ENCODE measurements at regions not wholly inside any gene's neighbourhood (a gene's known extent, or its start where the extent isn't known, plus 50 kb on each side); places are given as distances from the start of the nearest gene placed in this dataset.

DNA sequence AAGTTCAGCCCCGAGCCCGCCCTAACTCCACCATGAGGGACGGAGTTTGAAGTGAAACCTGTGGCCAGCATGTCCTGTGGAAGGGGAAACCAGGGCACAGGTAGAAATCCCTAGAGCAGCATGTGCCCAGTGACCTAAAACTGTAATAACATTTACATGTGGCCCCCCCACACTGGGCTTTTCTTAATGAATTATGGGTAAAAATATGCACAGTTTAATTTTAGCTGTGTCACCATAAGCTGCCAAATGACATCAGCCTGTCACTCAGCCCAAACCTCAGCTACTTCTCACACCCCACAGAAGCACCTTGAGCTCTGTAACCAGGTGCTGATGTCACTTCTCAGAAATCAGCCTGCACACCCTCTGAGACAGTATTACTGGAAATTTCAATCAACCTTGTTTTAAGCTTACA is 50.0 kb upstream of the SLC19A1 start:
- DNase-seq (ENCODE audit: low read depth in 1 of 2, low spot score in 1 of 2), result peak; percentile 27 to 53

DNA sequence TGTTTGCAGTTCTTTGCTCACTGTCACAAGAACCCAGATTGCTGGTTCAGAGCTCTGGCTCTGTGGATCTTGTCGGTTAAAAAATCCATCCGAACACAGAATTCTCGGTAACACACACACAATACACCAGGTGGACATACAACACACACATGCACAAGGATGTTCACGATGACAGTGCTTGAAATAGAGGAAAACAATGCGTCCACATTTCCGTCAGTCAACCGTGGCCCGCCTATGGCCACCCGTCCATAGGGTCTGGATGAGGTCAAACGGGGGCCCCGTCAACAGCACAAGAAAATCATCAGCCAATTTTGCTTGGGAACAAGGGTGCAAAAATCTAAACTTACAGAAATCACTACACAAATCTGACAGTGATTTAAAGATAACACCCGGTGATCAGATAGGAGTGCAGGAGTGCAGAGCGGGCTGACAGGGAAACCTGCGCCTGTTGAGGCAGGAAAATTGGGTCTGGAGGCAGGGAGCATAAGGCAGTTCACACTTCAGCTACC is 50.4 kb upstream of the SLC19A1 start:
- DNase-seq (ENCODE audit: low read depth in 1 of 2, low spot score in 1 of 2), result no peak

DNA sequence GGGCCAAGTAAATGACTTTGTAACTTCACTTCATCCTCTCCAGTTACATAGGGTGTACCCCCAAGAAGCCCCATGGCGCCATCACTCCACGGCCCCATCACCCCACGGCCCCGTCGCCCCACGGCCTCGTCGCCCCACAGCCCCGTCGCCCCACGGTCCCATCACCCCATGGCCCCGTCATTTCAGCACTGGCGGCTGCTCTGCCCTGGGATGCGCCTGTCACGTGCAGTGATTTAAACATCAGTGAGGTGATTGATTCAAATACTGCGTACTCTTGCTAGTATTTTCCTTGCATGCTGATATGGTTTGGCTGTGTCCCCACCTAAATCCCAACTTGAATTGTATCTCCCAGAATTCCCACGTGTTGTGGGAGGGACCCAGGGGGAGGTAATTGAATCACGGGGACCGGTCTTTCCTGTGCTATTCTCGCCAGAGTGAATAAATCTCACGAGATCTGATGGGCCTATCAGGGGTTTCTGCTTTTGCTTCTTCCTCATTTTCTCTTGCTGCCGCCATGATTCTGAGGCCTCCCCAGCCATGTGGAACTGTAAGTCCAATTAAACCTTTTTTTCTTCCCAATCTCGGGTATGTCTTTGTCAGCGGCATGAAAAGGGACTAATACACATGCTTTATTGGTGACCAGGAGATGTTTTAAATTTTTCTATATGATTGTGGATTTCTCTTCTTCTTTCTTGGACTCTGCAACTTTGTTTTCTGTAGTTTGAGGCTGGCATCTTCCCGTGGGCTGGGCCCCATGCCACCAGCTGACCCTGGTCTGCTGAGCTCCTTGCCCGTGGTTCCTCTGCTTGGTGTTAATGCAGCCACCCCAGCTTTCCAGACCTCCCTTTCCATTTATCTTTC is 50.1 kb upstream of the PCBP3 start:
- no peak for DNase-seq (ENCODE audit: low read depth in 1 of 2, low spot score in 1 of 2)
